Mucosa of rectum (tissue), 2 donors: ENCODE measurements at regions not wholly inside any gene's neighbourhood (a gene's known extent, or its start where the extent isn't known, plus 50 kb on each side); places are given as distances from the start of the nearest gene placed in this dataset.

Experiments used
- H3K27ac ChIP-seq, 2 donors: one replicate each; pipeline ENCODE4 v1.7.0; 2013; ENCODE audit warnings: inconsistent platforms in 2 of 2, low read depth in 2 of 2, low read length in 2 of 2
- H3K27me3 ChIP-seq, 2 donors: one replicate each; pipeline ENCODE4 v1.7.0; 2013; ENCODE audit warnings: low read length in 2 of 2; ENCODE audit not compliant: control insufficient read depth in 2 of 2, insufficient read depth in 2 of 2
- H3K36me3 ChIP-seq, 2 donors: one replicate each; pipeline ENCODE4 v1.7.0; 2013; ENCODE audit warnings: low read length in 2 of 2; ENCODE audit not compliant: control insufficient read depth in 2 of 2, insufficient read depth in 2 of 2
- H3K4me1 ChIP-seq, 2 donors: one replicate each; pipeline ENCODE4 v1.7.0; 2013; ENCODE audit warnings: low read length in 2 of 2, mild to moderate bottlenecking in 1 of 2; ENCODE audit not compliant: control insufficient read depth in 2 of 2, insufficient read depth in 2 of 2
- H3K4me3 ChIP-seq, 2 donors: one replicate each; pipeline ENCODE4 v1.7.0; 2013; ENCODE audit warnings: low read length in 2 of 2
- H3K9ac ChIP-seq, 2 donors: one replicate each; pipeline ENCODE4 v1.7.0; 2013; ENCODE audit warnings: low read length in 2 of 2, low read depth in 1 of 2, mild to moderate bottlenecking in 1 of 2
- H3K9me3 ChIP-seq, 2 donors: one replicate each; pipeline ENCODE4 v1.7.0; 2013; ENCODE audit warnings: low read length in 2 of 2; ENCODE audit not compliant: control insufficient read depth in 2 of 2
- donor health status: healthy.
- donor health status: Normal muscosa, but diverticular disease.

GRCh38 chr17:31595076-31595475 is 203.6 kb downstream of the RAB11FIP4 start:
- no peak overlapping the region for H3K9ac ChIP-seq
- no peaks in the 10 kb centered on the region for H3K9me3 ChIP-seq
- no peak overlapping the region for H3K4me3 ChIP-seq
- peaks cover 0 to 6% of the 10 kb centered on the region in 2 donors for H3K4me1 ChIP-seq
- no peaks in the 10 kb centered on the region for H3K27me3 ChIP-seq
- no peak overlapping the region for H3K27ac ChIP-seq
- H3K36me3 ChIP-seq = no peaks in the 10 kb centered on the region

- H3K9me3 ChIP-seq = no peaks in the 10 kb centered on the region
- H3K4me3 ChIP-seq = no peak overlapping the region
- no peaks in the 10 kb centered on the region for H3K36me3 ChIP-seq
- H3K27me3 ChIP-seq = no peaks in the 10 kb centered on the region
- peaks cover 0 to 6% of the 10 kb centered on the region in 2 donors for H3K4me1 ChIP-seq
- no peak overlapping the region for H3K27ac ChIP-seq
- no peak overlapping the region for H3K9ac ChIP-seq
Measured at GRCh38 chr17:31594416-31594815, 202.9 kb downstream of the RAB11FIP4 start.

- H3K4me1 ChIP-seq = peaks cover 0 to 6% of the 10 kb centered on the region in 2 donors
- no peaks in the 10 kb centered on the region for H3K27me3 ChIP-seq
- H3K9me3 ChIP-seq = no peaks in the 10 kb centered on the region
- no peak overlapping the region for H3K4me3 ChIP-seq
- H3K27ac ChIP-seq = no peak overlapping the region
- no peaks in the 10 kb centered on the region for H3K36me3 ChIP-seq
- H3K9ac ChIP-seq = no peak overlapping the region
Measured at GRCh38 chr17:31593806-31594205, 202.3 kb downstream of the RAB11FIP4 start.

- Histone ChIP-seq H3K4me3 (no peak overlapping the region), H3K9me3 (no peaks in the 10 kb centered on the region), H3K27ac (no peak overlapping the region), H3K9ac (no peak overlapping the region), H3K36me3 (no peaks in the 10 kb centered on the region), H3K27me3 (no peaks in the 10 kb centered on the region), H3K4me1 (peaks cover 0 to 6% of the 10 kb centered on the region in 2 donors)
Measured at GRCh38 chr17:31591924-31592323, 200.4 kb downstream of the RAB11FIP4 start.

- Histone ChIP-seq H3K27ac (no peak overlapping the region), H3K27me3 (no peaks in the 10 kb centered on the region), H3K9me3 (no peaks in the 10 kb centered on the region), H3K36me3 (no peaks in the 10 kb centered on the region), H3K4me1 (peaks cover 0 to 4% of the 10 kb centered on the region in 2 donors), H3K4me3 (no peak overlapping the region), H3K9ac (no peak overlapping the region)
Measured at GRCh38 chr17:31588512-31588911, 197.0 kb downstream of the RAB11FIP4 start.

GRCh38 chr17:31588034-31588433 is 196.6 kb downstream of the RAB11FIP4 start:
- H3K4me1 ChIP-seq = peaks cover 0 to 4% of the 10 kb centered on the region in 2 donors

More at GRCh38 chr17:31588034-31588433, 196.6 kb downstream of the RAB11FIP4 start:
- Histone ChIP-seq H3K27me3 (no peaks in the 10 kb centered on the region), H3K36me3 (no peaks in the 10 kb centered on the region), H3K9me3 (no peaks in the 10 kb centered on the region), H3K27ac (no peak overlapping the region), H3K9ac (no peak overlapping the region), H3K4me3 (no peak overlapping the region)
